SHP77 (cell line): ENCODE measurements at regions not wholly inside any gene's neighbourhood (a gene's known extent, or its start where the extent isn't known, plus 50 kb on each side); places are given as distances from the start of the nearest gene placed in this dataset.
"Not testable (repeated sequence)": the region's sequence is repeated elsewhere in the genome, so short reads cannot be mapped to it uniquely, and the experiment has no call there.

Source experiments
- DNase-seq, 2 experiments: peaks; one replicate each; lab custom pipeline; 2025; lab: John Stamatoyannopoulos, UW

GRCh38 chr16:79977940-79978836 is 377.7 kb upstream of the MAF start:
- DNase-seq, result no peak

GRCh38 chr16:79973320-79973719 is 372.8 kb upstream of the MAF start:
- no peak for DNase-seq

- DNase-seq, result no peak
These were observed 371.6 kb upstream of the MAF start for GRCh38 chr16:79972053-79972704.

- DNase-seq, result no peak
These were observed 370.7 kb upstream of the MAF start for GRCh38 chr16:79971237-79971572.

- no peak for DNase-seq
These were observed 370.2 kb upstream of the MAF start for GRCh38 chr16:79970551-79971236.

- DNase-seq, result no peak
These were observed 369.6 kb upstream of the MAF start for GRCh38 chr16:79970087-79970486.

GRCh38 chr16:79969458-79969857 is 368.9 kb upstream of the MAF start:
- no peak for DNase-seq

- DNase-seq, result no peak
These were observed 365.7 kb upstream of the MAF start for GRCh38 chr16:79966226-79966625.

- no peak for DNase-seq
These were observed 365.2 kb upstream of the MAF start for GRCh38 chr16:79965718-79966117.

- no peak for DNase-seq
These were observed 363.6 kb upstream of the MAF start for GRCh38 chr16:79964104-79964503.

GRCh38 chr16:79962962-79963361 is 362.4 kb upstream of the MAF start:
- DNase-seq, result no peak

GRCh38 chr16:79959226-79959625 is 358.7 kb upstream of the MAF start:
- DNase-seq, result no peak

- no peak for DNase-seq
These were observed 354.6 kb upstream of the MAF start for GRCh38 chr16:79954921-79955705.

- DNase-seq, result no peak
These were observed 350.6 kb upstream of the MAF start for GRCh38 chr16:79950932-79951719.

- DNase-seq, result no peak
These were observed 348.9 kb upstream of the MAF start for GRCh38 chr16:79949417-79949816.

- DNase-seq, result no peak
These were observed 347.2 kb upstream of the MAF start for GRCh38 chr16:79947771-79948170.

GRCh38 chr16:79946252-79946651 is 345.7 kb upstream of the MAF start:
- DNase-seq, result no peak

- no peak for DNase-seq
These were observed 343.2 kb upstream of the MAF start for GRCh38 chr16:79943736-79944135.

- DNase-seq, result no peak
These were observed 338.0 kb upstream of the MAF start for GRCh38 chr16:79938575-79938974.

GRCh38 chr16:79937671-79938070 is 337.1 kb upstream of the MAF start:
- DNase-seq, result not testable (repeated sequence)

- no peak for DNase-seq
These were observed 333.1 kb upstream of the MAF start for GRCh38 chr16:79933603-79934002.
